ENCODE measurements at regions not wholly inside any gene's neighbourhood (a gene's known extent, or its start where the extent isn't known, plus 50 kb on each side); places are given as distances from the start of the nearest gene placed in this dataset.

DNA sequence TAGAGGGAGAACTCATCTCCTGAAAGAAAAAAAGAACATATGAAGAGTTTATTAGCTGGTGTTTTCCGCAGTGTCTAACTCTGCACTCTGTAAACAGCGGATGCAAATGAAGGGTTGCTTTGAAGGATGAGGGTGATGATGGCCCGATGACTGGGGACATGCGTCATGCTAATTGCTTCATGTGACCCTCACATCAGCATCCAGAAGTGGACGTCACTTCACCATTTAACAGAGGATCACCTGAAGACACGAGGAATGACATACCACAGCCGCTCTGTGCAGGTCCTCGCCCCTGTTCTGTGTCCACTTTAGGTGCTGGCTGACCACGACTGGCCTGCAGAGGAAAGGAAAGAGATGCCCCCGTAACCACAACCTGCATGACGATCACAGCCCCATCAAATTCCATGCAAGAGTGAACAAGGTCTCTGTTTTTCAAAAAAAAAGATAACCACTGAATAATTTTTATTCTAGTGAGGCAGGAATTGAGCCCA lies 82.9 kb downstream of the KLF6 start:
- H3K36me3 Mint-ChIP-seq (ENCODE audit: low read depth): no peaks in the 10 kb centered on the region
- H3K4me3 Mint-ChIP-seq: no peak overlapping the region
- no peak for DNase-seq
- CTCF ChIA-PET: no interaction called here
- H3K27ac Mint-ChIP-seq: no peak overlapping the region
- POLR2A ChIA-PET: no interaction called here
- H3K9me3 Mint-ChIP-seq: no peaks in the 10 kb centered on the region
- H3K27me3 Mint-ChIP-seq: peaks cover 6% of the 10 kb centered on the region
- no peaks in the 10 kb centered on the region for H3K4me1 Mint-ChIP-seq

DNA sequence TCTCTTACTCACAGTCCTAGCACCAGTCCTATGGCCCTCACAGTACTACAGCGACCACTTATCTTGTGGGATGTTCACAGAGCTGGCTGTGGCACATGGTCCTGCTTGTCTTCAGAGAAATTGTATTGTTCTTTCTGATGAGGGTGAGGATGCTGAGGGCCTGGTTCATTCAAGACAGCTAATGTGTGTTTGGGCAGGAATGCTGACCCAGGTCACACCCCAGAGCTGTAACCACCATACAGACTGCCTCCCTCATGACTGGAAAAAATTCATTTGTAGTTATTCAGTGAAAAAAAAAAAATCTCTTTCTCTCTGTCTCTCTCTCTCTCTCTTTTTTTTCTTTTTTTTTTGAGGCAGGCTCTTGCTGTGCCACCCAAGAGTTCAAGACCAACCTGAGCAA lies 83.5 kb downstream of the KLF6 start:
- POLR2A ChIA-PET: no interaction called here
- H3K4me3 Mint-ChIP-seq: no peak overlapping the region
- H3K36me3 Mint-ChIP-seq (ENCODE audit: low read depth): no peaks in the 10 kb centered on the region
- CTCF ChIA-PET: no interaction called here
- no peaks in the 10 kb centered on the region for H3K4me1 Mint-ChIP-seq
- H3K27me3 Mint-ChIP-seq: peaks cover 6% of the 10 kb centered on the region
- no peak overlapping the region for H3K27ac Mint-ChIP-seq
- DNase-seq: no peak
- H3K9me3 Mint-ChIP-seq: no peaks in the 10 kb centered on the region

DNA sequence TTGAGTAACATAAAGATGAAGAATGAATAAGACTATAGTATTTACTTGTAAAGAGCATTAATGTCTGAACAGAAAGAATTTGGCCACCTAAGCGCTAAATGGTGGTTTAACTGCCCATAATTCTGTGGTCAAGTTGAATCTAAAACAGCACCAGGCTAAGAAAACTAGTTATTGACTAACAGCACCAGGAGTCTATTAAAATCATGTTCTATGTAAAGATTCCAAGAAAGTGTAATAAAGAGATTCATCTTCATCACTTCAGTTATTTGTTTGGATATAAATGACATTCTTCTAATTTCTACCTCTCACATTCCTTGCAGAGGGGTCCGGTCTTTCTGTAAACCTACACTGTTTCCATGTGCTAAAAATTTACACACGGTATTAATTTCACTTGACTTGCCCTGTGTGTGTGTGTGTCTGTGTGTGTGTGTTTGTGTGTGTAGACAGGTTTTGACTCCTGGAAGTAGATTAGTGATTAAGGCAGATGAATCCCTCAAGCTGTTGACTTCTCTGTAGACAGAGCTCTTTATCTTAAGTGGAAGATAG lies 84.4 kb downstream of the KLF6 start:
- ChIA-PET CTCF (no interaction called here), POLR2A (no interaction called here)
- H3K27me3 Mint-ChIP-seq: peaks cover 6% of the 10 kb centered on the region

DNA sequence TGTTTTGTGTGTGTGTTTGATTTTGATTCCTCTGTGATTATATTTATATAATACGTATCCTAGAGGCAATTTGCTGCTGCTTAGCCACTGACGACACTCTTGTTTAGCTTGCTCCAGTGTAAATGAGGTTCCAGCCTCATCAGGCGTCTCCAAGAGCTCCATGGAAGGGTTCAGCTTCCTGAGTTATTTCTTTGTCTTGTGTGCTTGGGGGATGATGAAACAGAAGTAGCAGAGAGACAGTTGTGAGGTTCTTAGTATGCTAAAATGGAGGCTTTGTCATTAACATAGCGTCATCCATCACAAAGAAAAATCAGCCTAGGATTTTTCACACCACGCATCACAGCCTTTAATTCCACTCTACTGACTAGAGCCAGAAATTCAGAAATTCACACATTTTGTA lies 85.1 kb downstream of the KLF6 start:
- POLR2A ChIA-PET: no interaction called here
- H3K4me1 Mint-ChIP-seq: no peaks in the 10 kb centered on the region
- peaks cover 2% of the 10 kb centered on the region for H3K36me3 Mint-ChIP-seq (ENCODE audit: low read depth)
- H3K9me3 Mint-ChIP-seq: no peaks in the 10 kb centered on the region
- peaks cover 6% of the 10 kb centered on the region for H3K27me3 Mint-ChIP-seq
- CTCF ChIA-PET: no interaction called here
- H3K27ac Mint-ChIP-seq: no peak overlapping the region
- no peak for DNase-seq
- H3K4me3 Mint-ChIP-seq: no peak overlapping the region

More for the DNA sequence above, 84.4 kb downstream of the KLF6 start:
- DNase-seq: no peak
- Mint-ChIP-seq H3K9me3 (no peaks in the 10 kb centered on the region), H3K4me1 (no peaks in the 10 kb centered on the region), H3K36me3 (ENCODE audit: low read depth) (peaks cover 1% of the 10 kb centered on the region), H3K27ac (no peak overlapping the region), H3K4me3 (no peak overlapping the region)

DNA sequence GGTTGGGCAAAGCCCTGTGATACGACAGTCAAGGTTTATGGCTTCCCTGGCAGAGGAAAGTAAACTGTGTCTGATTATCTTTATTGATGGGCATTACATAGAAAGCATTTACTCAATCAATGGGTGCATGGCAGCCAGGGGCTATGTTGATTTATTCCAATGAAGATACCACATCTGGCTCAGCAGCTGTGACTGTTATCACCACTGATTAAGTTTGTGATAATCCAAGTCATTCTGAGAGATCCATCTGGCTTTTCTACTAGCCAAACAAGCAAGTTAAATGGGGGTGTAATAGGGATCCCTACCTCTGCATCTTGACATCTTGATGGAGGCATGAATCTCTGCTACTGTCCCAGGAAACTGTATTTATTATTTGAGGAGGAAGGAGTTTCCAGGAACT lies 86.7 kb downstream of the KLF6 start:
- Mint-ChIP-seq H3K27me3 (peaks cover 6% of the 10 kb centered on the region), H3K9me3 (no peaks in the 10 kb centered on the region), H3K27ac (no peak overlapping the region), H3K4me1 (no peaks in the 10 kb centered on the region), H3K36me3 (ENCODE audit: low read depth) (peaks cover 2% of the 10 kb centered on the region), H3K4me3 (no peak overlapping the region)
- POLR2A ChIA-PET: no interaction called here
- CTCF ChIA-PET: no interaction called here
- DNase-seq: no peak

DNA sequence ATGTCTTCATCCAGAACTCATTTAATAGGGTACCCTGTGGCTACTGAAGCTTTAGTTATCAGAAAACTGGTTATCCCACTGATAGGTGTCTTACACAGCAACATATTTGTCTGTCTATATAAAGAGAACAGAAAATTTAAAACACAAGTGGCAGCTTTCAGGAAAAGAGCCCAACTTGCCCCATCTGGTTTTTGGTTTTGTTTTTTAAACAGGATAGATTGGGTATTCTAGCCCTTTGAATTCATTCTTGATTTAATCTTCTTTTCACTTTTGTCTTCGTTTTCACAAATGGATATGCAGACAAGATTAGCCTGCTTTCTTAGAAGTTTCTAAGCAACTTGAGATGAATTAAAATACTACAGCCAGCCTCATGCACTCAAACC lies 91.3 kb downstream of the KLF6 start:
- Mint-ChIP-seq H3K27me3 (peaks cover 8% of the 10 kb centered on the region), H3K36me3 (ENCODE audit: low read depth) (peaks cover 2% of the 10 kb centered on the region), H3K4me1 (peaks cover 4% of the 10 kb centered on the region), H3K27ac (no peak overlapping the region), H3K4me3 (no peak overlapping the region), H3K9me3 (no peaks in the 10 kb centered on the region)
- DNase-seq: no peak
- CTCF ChIA-PET: no interaction called here
- POLR2A ChIA-PET: no interaction called here

DNA sequence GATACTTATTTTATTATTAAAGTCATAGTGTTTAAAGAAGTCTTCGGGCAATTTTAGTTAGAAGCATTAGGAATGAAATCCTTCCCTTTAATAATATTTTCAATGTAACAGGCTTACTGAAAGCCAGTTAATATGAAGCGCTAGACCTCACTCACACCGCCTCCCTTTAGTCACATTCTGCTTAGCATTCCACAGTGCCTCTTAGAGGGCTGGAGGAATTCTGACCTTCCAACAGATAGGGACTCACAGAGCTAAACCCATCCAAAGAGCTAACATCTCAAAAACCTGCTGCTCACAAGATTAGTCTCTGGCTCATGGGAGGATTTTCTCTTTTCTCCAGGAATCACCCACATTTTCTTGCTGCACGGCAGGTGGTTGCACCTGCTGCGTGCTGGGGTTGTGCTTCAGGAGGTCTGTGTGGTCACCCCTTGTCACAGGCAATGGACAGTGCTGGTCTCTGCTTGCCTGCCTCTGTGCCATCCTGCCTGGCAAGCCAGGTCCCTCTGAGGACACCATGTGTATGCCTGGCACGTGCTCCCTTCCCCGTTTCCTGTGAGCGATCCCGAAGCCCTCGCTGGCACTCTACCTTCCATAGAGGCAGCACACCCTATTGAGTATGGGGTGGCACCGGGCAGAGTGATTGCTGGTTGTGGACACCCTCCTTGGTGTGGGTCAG lies 91.8 kb downstream of the KLF6 start:
- H3K27ac Mint-ChIP-seq: no peak overlapping the region

DNA sequence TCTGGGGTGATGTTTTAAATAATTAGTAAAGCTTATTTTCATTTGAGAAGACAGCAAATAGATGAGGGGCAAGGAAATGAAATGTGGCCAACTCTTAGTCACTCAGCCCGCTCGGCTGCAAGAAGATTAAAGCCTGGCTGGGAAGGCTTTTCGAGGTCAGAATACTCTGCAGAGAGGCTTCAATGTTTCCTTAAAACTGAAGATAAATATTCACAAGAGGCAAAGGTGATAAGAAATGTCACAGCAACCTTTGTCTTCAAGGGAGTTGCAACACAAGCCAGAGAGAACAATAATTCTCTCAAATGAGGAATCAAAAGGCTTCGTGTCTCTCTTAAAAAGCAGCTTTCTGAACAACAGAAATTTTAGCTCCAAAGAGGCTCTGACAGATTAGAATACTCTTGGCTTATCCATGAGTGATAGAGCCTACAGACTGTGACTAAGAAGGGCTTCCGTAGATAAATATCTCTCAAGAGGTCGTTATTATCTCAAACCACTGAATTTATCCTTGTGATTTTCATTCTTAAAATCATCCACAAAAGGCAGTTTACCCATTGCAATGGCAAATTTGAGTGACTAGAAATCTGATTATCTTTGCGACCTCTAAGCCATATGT lies 92.5 kb downstream of the KLF6 start:
- H3K4me1 Mint-ChIP-seq: peaks cover 4% of the 10 kb centered on the region
- H3K27me3 Mint-ChIP-seq: peaks cover 8% of the 10 kb centered on the region
- peaks cover 2% of the 10 kb centered on the region for H3K36me3 Mint-ChIP-seq (ENCODE audit: low read depth)
- ChIA-PET CTCF (no interaction called here), POLR2A (no interaction called here)
- no peaks in the 10 kb centered on the region for H3K9me3 Mint-ChIP-seq
- DNase-seq: no peak
- no peak overlapping the region for H3K4me3 Mint-ChIP-seq
- H3K27ac Mint-ChIP-seq: no peak overlapping the region

More for the DNA sequence above, 91.8 kb downstream of the KLF6 start:
- POLR2A ChIA-PET: no interaction called here
- no peaks in the 10 kb centered on the region for H3K9me3 Mint-ChIP-seq
- H3K4me1 Mint-ChIP-seq: peaks cover 4% of the 10 kb centered on the region
- H3K4me3 Mint-ChIP-seq: no peak overlapping the region
- peaks cover 8% of the 10 kb centered on the region for H3K27me3 Mint-ChIP-seq
- CTCF ChIA-PET: no interaction called here
- no peak for DNase-seq
- peaks cover 2% of the 10 kb centered on the region for H3K36me3 Mint-ChIP-seq (ENCODE audit: low read depth)

DNA sequence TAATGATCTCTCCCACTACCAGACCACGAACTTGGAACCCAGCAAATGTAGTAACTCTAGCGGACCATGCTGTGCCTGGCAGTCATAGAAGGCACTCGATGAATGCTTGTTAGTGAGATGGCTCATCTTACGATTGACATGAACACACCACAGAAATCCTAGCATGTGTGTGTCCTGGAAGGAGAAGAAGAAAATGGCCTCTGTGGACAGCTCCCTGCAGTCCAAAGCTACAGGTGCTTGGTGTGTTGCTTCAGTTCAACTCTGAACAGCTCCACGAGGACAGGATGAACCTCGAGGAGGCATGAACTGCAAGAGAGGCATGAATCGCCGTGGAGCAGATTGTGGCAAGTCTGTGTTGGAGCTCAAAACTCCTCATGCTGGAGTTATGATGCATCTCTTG lies 93.5 kb downstream of the KLF6 start:
- CTCF ChIA-PET: no interaction called here
- POLR2A ChIA-PET: no interaction called here
- H3K36me3 Mint-ChIP-seq (ENCODE audit: low read depth): peaks cover 2% of the 10 kb centered on the region
- no peaks in the 10 kb centered on the region for H3K9me3 Mint-ChIP-seq
- H3K4me1 Mint-ChIP-seq: peaks cover 4% of the 10 kb centered on the region
- peaks cover 8% of the 10 kb centered on the region for H3K27me3 Mint-ChIP-seq
- no peak overlapping the region for H3K4me3 Mint-ChIP-seq
- no peak for DNase-seq
- no peak overlapping the region for H3K27ac Mint-ChIP-seq

DNA sequence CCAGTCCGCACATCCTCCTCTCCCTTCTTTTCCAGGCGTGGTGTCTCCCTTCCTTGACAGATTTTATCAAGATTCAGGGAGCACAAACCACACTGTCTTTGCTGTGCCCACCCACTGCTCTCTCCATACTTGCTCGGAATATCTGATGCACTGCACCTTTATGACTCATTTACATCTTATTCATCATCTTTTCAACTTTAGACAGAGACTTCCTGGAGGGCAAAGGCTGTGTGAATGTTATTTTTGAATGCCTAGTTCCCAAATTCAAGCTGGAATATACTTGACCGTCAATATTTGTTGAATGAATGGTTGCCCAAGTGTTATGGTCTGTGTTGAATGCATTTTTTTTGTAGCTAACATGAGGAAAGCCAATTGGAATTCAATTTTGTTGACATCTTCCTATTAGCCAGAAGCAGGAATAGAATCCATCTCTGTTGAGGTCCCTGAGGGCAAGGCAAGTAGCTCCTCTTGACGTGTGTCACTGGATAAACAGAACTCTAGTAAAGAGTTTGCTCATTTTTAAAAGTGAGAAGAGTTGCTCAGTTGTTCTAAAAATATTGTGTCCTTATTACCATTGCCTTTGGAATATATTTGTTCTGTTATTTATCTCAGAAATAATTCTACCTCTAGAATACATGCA lies 95.0 kb downstream of the KLF6 start:
- H3K4me3 Mint-ChIP-seq: no peak overlapping the region
- ChIA-PET POLR2A (interaction anchor here (0.6 to 0.9 kb wide), 2 partner anchors 83 to 95 kb away, joined by 3 read pairs; partner anchors contain the start of gene KLF6), CTCF (no interaction called here)
- H3K27ac Mint-ChIP-seq: no peak overlapping the region
- no peaks in the 10 kb centered on the region for H3K9me3 Mint-ChIP-seq
- no peak for DNase-seq
- no peaks in the 10 kb centered on the region for H3K36me3 Mint-ChIP-seq (ENCODE audit: low read depth)
- H3K27me3 Mint-ChIP-seq: peaks cover 8% of the 10 kb centered on the region
- peaks cover 5% of the 10 kb centered on the region for H3K4me1 Mint-ChIP-seq

DNA sequence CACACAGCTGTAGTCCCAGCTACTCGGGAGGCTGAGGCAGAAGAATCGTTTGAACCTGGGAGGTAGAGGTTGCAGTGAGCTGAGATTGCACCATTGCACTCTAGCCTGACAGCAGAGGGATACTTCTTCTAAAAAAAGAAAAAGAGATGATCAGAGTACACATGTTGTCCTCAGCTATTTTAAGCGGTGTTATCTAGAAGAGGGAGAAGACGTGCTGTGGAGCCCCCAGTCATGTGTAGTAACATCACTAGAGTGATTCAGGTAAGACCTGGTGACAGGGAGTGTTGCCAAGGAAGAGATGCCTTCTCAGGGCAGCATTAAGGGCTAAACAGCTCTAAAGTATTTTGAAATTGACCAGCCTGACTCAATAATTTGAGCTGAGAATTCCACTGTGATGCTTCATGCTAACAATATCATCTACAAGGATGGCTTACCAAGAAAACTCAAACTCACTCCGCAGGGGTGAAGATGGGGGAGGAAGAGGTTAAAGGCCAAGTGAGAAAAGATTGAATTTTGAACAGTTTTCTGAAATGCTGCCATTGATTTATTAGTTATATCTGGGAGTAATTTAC lies 97.4 kb downstream of the KLF6 start:
- H3K4me1 Mint-ChIP-seq: peaks cover 9% of the 10 kb centered on the region
- H3K4me3 Mint-ChIP-seq: no peak overlapping the region
- no peak for DNase-seq
- peaks cover 7% of the 10 kb centered on the region for H3K27me3 Mint-ChIP-seq
- ChIA-PET CTCF (no interaction called here), POLR2A (no interaction called here)
- H3K36me3 Mint-ChIP-seq (ENCODE audit: low read depth): no peaks in the 10 kb centered on the region
- no peaks in the 10 kb centered on the region for H3K9me3 Mint-ChIP-seq
- H3K27ac Mint-ChIP-seq: no peak overlapping the region

DNA sequence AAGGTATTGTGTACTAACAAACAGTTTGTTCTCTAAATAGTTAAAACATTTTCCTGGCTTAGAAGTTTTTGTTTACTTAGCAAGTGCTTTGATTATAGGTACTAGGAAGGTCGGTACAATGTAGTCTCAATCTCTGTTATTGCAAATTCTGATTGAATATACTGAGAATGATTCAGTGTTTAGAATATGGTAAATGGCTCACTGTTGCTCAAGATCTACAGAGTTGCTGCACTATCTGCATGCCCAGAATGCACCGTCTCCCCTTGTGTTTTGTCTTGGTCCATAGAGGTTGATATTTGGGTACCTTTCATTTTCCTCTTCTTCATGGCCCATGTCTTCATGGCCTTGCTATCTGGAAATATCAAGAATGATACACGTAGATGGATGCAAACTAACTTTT lies 99.6 kb downstream of the KLF6 start:
- Mint-ChIP-seq H3K27me3 (no peaks in the 10 kb centered on the region), H3K9me3 (no peaks in the 10 kb centered on the region), H3K27ac (no peak overlapping the region), H3K4me3 (no peak overlapping the region), H3K36me3 (ENCODE audit: low read depth) (no peaks in the 10 kb centered on the region), H3K4me1 (peaks cover 9% of the 10 kb centered on the region)
- CTCF ChIA-PET: no interaction called here
- DNase-seq: no peak
- POLR2A ChIA-PET: no interaction called here

DNA sequence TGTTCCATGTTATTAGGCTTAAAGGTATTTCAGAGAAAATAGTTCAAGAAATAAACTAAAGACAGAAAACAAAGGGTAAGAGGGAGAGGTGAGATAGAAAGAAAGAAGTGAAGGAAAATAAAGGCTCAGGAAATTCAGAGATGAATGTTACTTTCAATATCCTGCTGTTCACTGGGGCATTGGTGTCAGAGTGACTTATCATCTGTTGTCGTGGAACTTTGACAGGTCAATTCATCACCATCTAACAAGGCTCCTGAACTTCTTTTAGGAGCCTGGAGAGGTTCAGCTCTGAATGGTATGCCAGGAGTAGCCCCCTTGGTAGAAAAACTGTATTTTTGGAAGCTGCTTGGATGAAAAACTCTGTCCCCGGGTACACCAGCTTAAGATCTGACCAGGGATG lies 100.1 kb downstream of the KLF6 start:
- no peak overlapping the region for H3K27ac Mint-ChIP-seq

More for the DNA sequence above, 100.1 kb downstream of the KLF6 start:
- H3K4me3 Mint-ChIP-seq: no peak overlapping the region
- H3K36me3 Mint-ChIP-seq (ENCODE audit: low read depth): no peaks in the 10 kb centered on the region
- H3K4me1 Mint-ChIP-seq: peaks cover 8% of the 10 kb centered on the region
- no peaks in the 10 kb centered on the region for H3K9me3 Mint-ChIP-seq
- ChIA-PET CTCF (no interaction called here), POLR2A (no interaction called here)
- DNase-seq: no peak
- H3K27me3 Mint-ChIP-seq: no peaks in the 10 kb centered on the region
